ENCODE measurements at regions not wholly inside any gene's neighbourhood (a gene's known extent, or its start where the extent isn't known, plus 50 kb on each side); places are given as distances from the start of the nearest gene placed in this dataset.

DNA sequence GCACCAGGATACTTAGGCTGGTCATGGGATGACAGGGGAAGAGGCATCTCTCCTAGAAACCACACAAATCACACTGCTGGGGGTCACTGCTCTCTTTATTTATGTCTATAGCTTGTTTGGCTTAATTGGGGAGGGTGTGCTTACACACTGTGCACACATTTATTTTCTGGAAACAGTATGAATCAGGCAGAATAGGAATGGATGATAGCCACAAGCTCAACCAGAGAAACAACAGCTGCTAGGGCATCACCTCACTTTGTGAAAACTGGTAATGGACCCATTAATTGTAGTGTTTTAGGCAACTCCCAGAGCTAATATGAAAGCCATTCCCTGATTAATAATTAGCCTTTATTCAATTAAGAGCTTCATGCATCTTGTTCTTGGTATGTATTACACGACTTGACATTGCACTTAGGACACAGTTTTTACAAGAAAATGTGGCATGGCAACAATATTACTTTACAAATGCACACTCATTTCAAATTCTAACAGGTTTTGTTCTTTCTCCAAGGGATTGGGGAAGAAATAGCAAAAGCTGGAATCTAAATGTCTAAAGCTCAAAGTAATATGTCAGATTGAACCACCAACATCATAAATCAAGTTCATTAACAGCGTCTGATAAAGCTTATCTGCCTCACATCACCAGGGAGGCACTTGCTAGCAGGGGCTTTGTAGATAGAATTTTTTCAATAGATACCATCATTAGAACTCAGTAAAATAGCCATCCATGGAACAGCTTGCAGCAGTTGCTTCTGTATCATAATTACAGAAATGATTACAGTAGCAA lies 361.9 kb upstream of the FSHR start:
- ChIA-PET POLR2A (no interaction called here), CTCF (no interaction called here)
- DNase-seq (ENCODE audit: extremely low spot score), result no peak
- TF ChIP-seq SP1 (IDR thresholded peaks at IDR 0.05) (no peak), ELF4 (IDR thresholded peaks at IDR 0.05) (no peak)
- TF ChIP-seq, protein P1, sequence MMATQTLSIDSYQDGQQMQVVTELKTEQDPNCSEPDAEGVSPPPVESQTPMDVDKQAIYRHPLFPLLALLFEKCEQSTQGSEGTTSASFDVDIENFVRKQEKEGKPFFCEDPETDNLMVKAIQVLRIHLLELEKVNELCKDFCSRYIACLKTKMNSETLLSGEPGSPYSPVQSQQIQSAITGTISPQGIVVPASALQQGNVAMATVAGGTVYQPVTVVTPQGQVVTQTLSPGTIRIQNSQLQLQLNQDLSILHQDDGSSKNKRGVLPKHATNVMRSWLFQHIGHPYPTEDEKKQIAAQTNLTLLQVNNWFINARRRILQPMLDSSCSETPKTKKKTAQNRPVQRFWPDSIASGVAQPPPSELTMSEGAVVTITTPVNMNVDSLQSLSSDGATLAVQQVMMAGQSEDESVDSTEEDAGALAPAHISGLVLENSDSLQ (IDR thresholded peaks at IDR 0.05), result no peak

DNA sequence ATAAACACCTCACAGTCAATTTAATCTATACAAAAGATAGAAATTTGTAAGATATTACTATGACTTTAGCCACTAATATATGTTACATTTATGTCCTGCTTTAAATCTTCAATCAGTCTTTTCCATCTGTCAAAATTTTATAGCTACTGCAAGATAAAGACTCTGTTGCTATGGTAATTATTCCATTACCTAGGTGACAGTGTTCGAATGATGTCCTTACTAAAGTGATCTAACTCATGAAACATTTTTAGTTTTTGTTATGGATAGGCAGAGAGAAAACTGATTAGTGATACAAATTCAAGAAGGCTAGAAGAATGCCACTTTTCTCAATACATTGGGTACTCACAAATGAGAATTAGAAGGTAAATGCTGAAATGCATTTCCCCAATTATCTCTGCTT lies 359.9 kb upstream of the FSHR start:
- CTCF ChIA-PET, result no interaction called here
- POLR2A ChIA-PET, result no interaction called here
- TF ChIP-seq BHLHE40 (IDR thresholded peaks at IDR 0.05; ENCODE audit: borderline replicate concordance) (no peak), CTBP1 (IDR thresholded peaks at IDR 0.05; ENCODE audit: borderline replicate concordance) (no peak), TARDBP (IDR thresholded peaks at IDR 0.05) (no peak), FOXK2 (IDR thresholded peaks at IDR 0.05) (no peak), ZNF384 (IDR thresholded peaks at IDR 0.05) (no peak), SUZ12 (IDR thresholded peaks at IDR 0.05) (no peak), NFRKB (IDR thresholded peaks at IDR 0.05) (no peak), HDGF (IDR thresholded peaks at IDR 0.05; ENCODE audit: borderline replicate concordance) (no peak), L3MBTL2 (conservative IDR thresholded peaks at IDR 0.05) (no peak), FOXM1 (IDR thresholded peaks at IDR 0.05; ENCODE audit: borderline replicate concordance) (no peak), ELF4 (IDR thresholded peaks at IDR 0.05) (no peak), SP1 (IDR thresholded peaks at IDR 0.05) (no peak), LEF1 (IDR thresholded peaks at IDR 0.05; ENCODE audit: borderline replicate concordance) (no peak), FOXA1 (IDR thresholded peaks at IDR 0.05) (no peak), ARNT (IDR thresholded peaks at IDR 0.05) (no peak)
- TF ChIP-seq, protein P1 (IDR thresholded peaks at IDR 0.05), result no peak
- no peak for DNase-seq (ENCODE audit: extremely low spot score)

DNA sequence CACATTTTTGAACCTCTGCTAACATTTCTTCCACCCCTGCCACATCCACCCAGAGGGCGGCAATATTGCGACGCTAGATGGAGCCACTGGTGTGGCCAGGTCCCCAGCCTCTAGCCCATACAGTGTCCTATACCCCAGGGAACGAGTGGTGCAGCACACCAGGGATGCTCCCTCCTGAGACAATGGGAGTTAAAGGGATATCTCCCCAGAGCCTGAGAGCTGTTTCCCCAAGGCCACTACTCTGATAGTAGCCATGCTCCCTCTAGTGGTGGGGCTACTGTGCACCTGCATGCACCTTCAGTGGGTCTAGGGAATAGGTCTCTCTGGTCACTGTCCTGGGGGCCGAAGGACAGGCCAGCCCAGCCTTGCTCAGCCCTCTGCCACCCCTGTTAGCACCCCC lies 336.4 kb upstream of the FSHR start:
- no peak for TF ChIP-seq BHLHE40 (IDR thresholded peaks at IDR 0.05; ENCODE audit: borderline replicate concordance)
- TF ChIP-seq FOXK2 (IDR thresholded peaks at IDR 0.05), result no peak
- TF ChIP-seq FOXA1 (IDR thresholded peaks at IDR 0.05), result no peak
- TF ChIP-seq SP1 (IDR thresholded peaks at IDR 0.05), result no peak
- peak; percentile 48 for DNase-seq (ENCODE audit: extremely low spot score)
- ChIA-PET CTCF (interaction anchor here (0.6 kb wide), 1 partner anchor 546 kb away, joined by 3 read pairs; no protein-coding TSS in a partner anchor), POLR2A (no interaction called here)

DNA sequence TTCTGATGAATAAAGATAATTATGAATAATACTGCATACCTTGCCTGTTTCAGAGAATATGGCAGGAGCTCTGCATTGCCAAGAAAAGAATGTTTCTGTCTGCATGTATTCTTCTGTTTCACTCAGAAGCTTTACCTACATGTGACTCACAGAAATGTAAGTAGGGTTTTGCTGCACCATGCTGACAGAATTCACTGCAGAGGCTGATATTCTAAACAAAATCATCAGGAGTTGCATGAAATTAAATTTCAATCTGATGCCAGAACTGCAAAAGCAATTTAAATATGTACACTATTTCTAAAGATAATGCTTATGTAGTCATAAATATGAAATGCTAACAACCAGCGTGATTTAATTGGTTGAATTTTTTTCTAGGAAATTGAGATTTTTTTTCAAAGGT lies 332.8 kb upstream of the FSHR start:
- TF ChIP-seq ELF4 (IDR thresholded peaks at IDR 0.05) (no peak), FOXM1 (IDR thresholded peaks at IDR 0.05; ENCODE audit: borderline replicate concordance) (no peak), ARNT (IDR thresholded peaks at IDR 0.05) (no peak), BHLHE40 (IDR thresholded peaks at IDR 0.05; ENCODE audit: borderline replicate concordance) (no peak), FOXK2 (IDR thresholded peaks at IDR 0.05) (no peak), LEF1 (IDR thresholded peaks at IDR 0.05; ENCODE audit: borderline replicate concordance) (no peak), L3MBTL2 (conservative IDR thresholded peaks at IDR 0.05) (no peak), SP1 (IDR thresholded peaks at IDR 0.05) (no peak), SUZ12 (IDR thresholded peaks at IDR 0.05) (no peak), NFRKB (IDR thresholded peaks at IDR 0.05) (no peak)
- TF ChIP-seq, protein P1 (IDR thresholded peaks at IDR 0.05), result no peak
- POLR2A ChIA-PET, result no interaction called here
- DNase-seq (ENCODE audit: extremely low spot score), result no peak
- CTCF ChIA-PET, result no interaction called here

- TF ChIP-seq FOXA1 (IDR thresholded peaks at IDR 0.05) (no peak), L3MBTL2 (conservative IDR thresholded peaks at IDR 0.05) (no peak), FOXM1 (IDR thresholded peaks at IDR 0.05; ENCODE audit: borderline replicate concordance) (no peak), BHLHE40 (IDR thresholded peaks at IDR 0.05; ENCODE audit: borderline replicate concordance) (no peak), ARNT (IDR thresholded peaks at IDR 0.05) (no peak)
- ChIA-PET CTCF (no interaction called here), POLR2A (no interaction called here)
- no peak for DNase-seq (ENCODE audit: extremely low spot score)
These were observed 326.2 kb upstream of the FSHR start for GRCh38 chr2:49480520-49480919.

- ChIA-PET CTCF (no interaction called here), POLR2A (no interaction called here)
- TF ChIP-seq HDGF (IDR thresholded peaks at IDR 0.05; ENCODE audit: borderline replicate concordance) (no peak), TARDBP (IDR thresholded peaks at IDR 0.05) (no peak), SUZ12 (IDR thresholded peaks at IDR 0.05) (no peak), L3MBTL2 (conservative IDR thresholded peaks at IDR 0.05) (no peak), CTBP1 (IDR thresholded peaks at IDR 0.05; ENCODE audit: borderline replicate concordance) (no peak), SP1 (IDR thresholded peaks at IDR 0.05) (no peak), BHLHE40 (IDR thresholded peaks at IDR 0.05; ENCODE audit: borderline replicate concordance) (no peak)
- DNase-seq (ENCODE audit: extremely low spot score), result no peak
These were observed 311.0 kb upstream of the FSHR start for GRCh38 chr2:49465157-49465831.
